ENCODE measurements at regions not wholly inside any gene's neighbourhood (a gene's known extent, or its start where the extent isn't known, plus 50 kb on each side); places are given as distances from the start of the nearest gene placed in this dataset.

- TF ChIP-seq POLR2AphosphoS5 (IDR thresholded peaks at IDR 0.05) = no peak
- TF ChIP-seq POLR2A (IDR thresholded peaks at IDR 0.05; ENCODE audit: low read depth) = no peak
Measured at GRCh38 chr21:15277466-15277865, 212.7 kb upstream of the NRIP1 start.

All from esophagus muscularis mucosa (tissue), 2 donors.